Dedifferentiated amniotic fluid mesenchymal stem cell (primary cell): ENCODE measurements at regions not wholly inside any gene's neighbourhood (a gene's known extent, or its start where the extent isn't known, plus 50 kb on each side); places are given as distances from the start of the nearest gene placed in this dataset.
A peak's percentile ranks its signal among the peaks of the same experiment; 100 is the strongest.

Source experiments
- DNase-seq: peaks from one replicate; pipeline ENCODE4 v3.0.0-alpha.2; 2016; ENCODE audit errors: extremely low spot score

- DNase-seq = no peak
Measured at GRCh38 chr13:106736941-106737340, 169.0 kb upstream of the ARGLU1 start.

- DNase-seq = no peak
Measured at GRCh38 chr13:106734198-106734597, 166.3 kb upstream of the ARGLU1 start.

GRCh38 chr13:106723036-106723435 lies 155.1 kb upstream of the ARGLU1 start:
- no peak for DNase-seq

GRCh38 chr13:106722620-106723019 lies 154.7 kb upstream of the ARGLU1 start:
- no peak for DNase-seq

- DNase-seq = no peak
Measured at GRCh38 chr13:106721599-106721998, 153.7 kb upstream of the ARGLU1 start.

- no peak for DNase-seq
Measured at GRCh38 chr13:106714271-106714982, 146.5 kb upstream of the ARGLU1 start.

- no peak for DNase-seq
Measured at GRCh38 chr13:106712381-106712780, 144.4 kb upstream of the ARGLU1 start.

GRCh38 chr13:106710266-106710665 lies 142.3 kb upstream of the ARGLU1 start:
- peak; percentile 18 for DNase-seq

GRCh38 chr13:106709522-106709921 lies 141.6 kb upstream of the ARGLU1 start:
- no peak for DNase-seq

GRCh38 chr13:106702505-106702904 lies 134.6 kb upstream of the ARGLU1 start:
- DNase-seq = no peak

GRCh38 chr13:106701771-106702341 lies 133.9 kb upstream of the ARGLU1 start:
- no peak for DNase-seq

GRCh38 chr13:106700439-106700838 lies 132.5 kb upstream of the ARGLU1 start:
- no peak for DNase-seq

- no peak for DNase-seq
Measured at GRCh38 chr13:106700007-106700406, 132.1 kb upstream of the ARGLU1 start.

GRCh38 chr13:106699311-106699710 lies 131.4 kb upstream of the ARGLU1 start:
- no peak for DNase-seq

- DNase-seq = no peak
Measured at GRCh38 chr13:106696719-106697118, 128.8 kb upstream of the ARGLU1 start.

GRCh38 chr13:106696140-106696539 lies 128.2 kb upstream of the ARGLU1 start:
- DNase-seq = no peak

- no peak for DNase-seq
Measured at GRCh38 chr13:106695139-106695538, 127.2 kb upstream of the ARGLU1 start.

GRCh38 chr13:106691861-106692260 lies 123.9 kb upstream of the ARGLU1 start:
- no peak for DNase-seq

- no peak for DNase-seq
Measured at GRCh38 chr13:106691341-106691740, 123.4 kb upstream of the ARGLU1 start.

GRCh38 chr13:106690779-106691178 lies 122.8 kb upstream of the ARGLU1 start:
- DNase-seq = no peak

- DNase-seq = no peak
Measured at GRCh38 chr13:106689906-106690305, 122.0 kb upstream of the ARGLU1 start.

GRCh38 chr13:106688940-106689339 lies 121.0 kb upstream of the ARGLU1 start:
- no peak for DNase-seq

- no peak for DNase-seq
Measured at GRCh38 chr13:106686163-106686562, 118.2 kb upstream of the ARGLU1 start.

GRCh38 chr13:106685143-106685542 lies 117.2 kb upstream of the ARGLU1 start:
- no peak for DNase-seq
